T47D (cell line): ENCODE measurements at regions not wholly inside any gene's neighbourhood (a gene's known extent, or its start where the extent isn't known, plus 50 kb on each side); places are given as distances from the start of the nearest gene placed in this dataset.
A peak's percentile ranks its signal among the peaks of the same experiment; 100 is the strongest.
"Not testable (repeated sequence)": the region's sequence is repeated elsewhere in the genome, so short reads cannot be mapped to it uniquely, and the experiment has no call there.

ENCODE experiments used
- DNase-seq, 2 experiments: peaks; one replicate each; pipeline versions ENCODE4 v3.0.0 to v3.0.0-alpha.2; 2011 to 2012; ENCODE audit warnings: low read depth in 1 of 2, low spot score in 1 of 2
- in situ Hi-C: cut with HindIII; loops from 2 replicates; pipeline ENCODE4 v1.10.0; 2016; ENCODE audit warnings: low sequenced_read_pairs, low pct_unique_long_range_greater_than_20kb

- in situ Hi-C loops, DNase-seq: not testable (repeated sequence)
These were observed 799.9 kb downstream of the NAP1L3 start for GRCh38 chrX:92873359-92874055.

- in situ Hi-C loops, DNase-seq: not testable (repeated sequence)
These were observed 823.4 kb downstream of the NAP1L3 start for GRCh38 chrX:92849998-92850397.

- in situ Hi-C loops, DNase-seq: not testable (repeated sequence)
These were observed 829.5 kb downstream of the NAP1L3 start for GRCh38 chrX:92843920-92844319.

GRCh38 chrX:92832750-92833149, 840.6 kb downstream of the NAP1L3 start:
- in situ Hi-C loops: not testable (repeated sequence)

GRCh38 chrX:92830083-92830482, 843.3 kb downstream of the NAP1L3 start:
- in situ Hi-C loops: not testable (repeated sequence)

More at GRCh38 chrX:92832750-92833149, 840.6 kb downstream of the NAP1L3 start:
- DNase-seq: not testable (repeated sequence)

GRCh38 chrX:92821580-92822152, 851.7 kb downstream of the NAP1L3 start:
- in situ Hi-C loops, DNase-seq: not testable (repeated sequence)

More at GRCh38 chrX:92830083-92830482, 843.3 kb downstream of the NAP1L3 start:
- not testable (repeated sequence) for DNase-seq

- in situ Hi-C loops, DNase-seq: not testable (repeated sequence)
These were observed 881.3 kb downstream of the NAP1L3 start for GRCh38 chrX:92792080-92792479.

GRCh38 chrX:92780075-92780474, 893.3 kb downstream of the NAP1L3 start:
- DNase-seq, in situ Hi-C loops: not testable (repeated sequence)

GRCh38 chrX:92774016-92774415, 899.4 kb downstream of the NAP1L3 start:
- DNase-seq: peak in 1 of 2 experiments; percentile 47
- in situ Hi-C loops: not testable (repeated sequence)

GRCh38 chrX:92760963-92761362, 912.4 kb downstream of the NAP1L3 start:
- DNase-seq, in situ Hi-C loops: not testable (repeated sequence)
